H1 (cell line): ENCODE measurements at regions not wholly inside any gene's neighbourhood (a gene's known extent, or its start where the extent isn't known, plus 50 kb on each side); places are given as distances from the start of the nearest gene placed in this dataset.

Source experiments
- CTCF ChIA-PET: fragments of 300-600 bp; sonication (Branson Sonifier 250); formaldehyde crosslinking; loops from one replicate; lab custom pipeline; 2021; ENCODE audit not compliant: partially characterized antibody; lab: Charles Lee
- POLR2A ChIA-PET: fragments of 300-600 bp; sonication (Branson Sonifier 250); formaldehyde crosslinking; loops from one replicate; lab custom pipeline; 2021; ENCODE audit warnings: inconsistent platforms; ENCODE audit not compliant: partially characterized antibody; lab: Charles Lee
- DNase-seq, 2 experiments: peaks; one replicate each; pipeline versions ENCODE4 v3.0.0 to v3.0.0-alpha.2; 2010 to 2022; ENCODE audit warnings: low spot score in 2 of 2, low read depth in 1 of 2, mixed read lengths in 1 of 2
- FAIRE-seq: peaks from 2 replicates; lab custom pipeline; 2011; peaks lifted over from hg19 to GRCh38; lab: Jason Lieb, UNC
- H2AFZ ChIP-seq: 2 replicates; pipeline ENCODE4 v1.8.1; 2012; ENCODE audit warnings: low read length, inconsistent platforms
- H2AK5ac ChIP-seq: 2 replicates; pipeline ENCODE4 v1.6.1; 2013; ENCODE audit warnings: low read depth, low read length
- H2BK120ac ChIP-seq: replicated peaks from 2 replicates; pipeline ENCODE3; 2013; ENCODE audit warnings: low read depth, low read length, inconsistent platforms
- H2BK12ac ChIP-seq: 2 replicates; pipeline ENCODE4 v1.6.1; 2013; ENCODE audit warnings: low read depth, low read length
- H2BK15ac ChIP-seq: 2 replicates; pipeline ENCODE4 v1.6.1; 2013; ENCODE audit warnings: low read length
- H2BK20ac ChIP-seq: 2 replicates; pipeline ENCODE4 v1.6.1; 2013; ENCODE audit warnings: low read length
- H2BK5ac ChIP-seq: 2 replicates; pipeline ENCODE4 v1.6.1; 2013; ENCODE audit warnings: low read depth, low read length
- H3K14ac ChIP-seq: 2 replicates; pipeline ENCODE4 v1.6.1; 2013; ENCODE audit warnings: inconsistent platforms; ENCODE audit not compliant: insufficient read length
- H3K18ac ChIP-seq: 2 replicates; pipeline ENCODE4 v1.6.1; 2013; ENCODE audit warnings: low read length; ENCODE audit errors: extremely low read depth
- H3K23ac ChIP-seq: 2 replicates; pipeline ENCODE4 v1.6.1; 2013; ENCODE audit warnings: inconsistent platforms; ENCODE audit not compliant: insufficient read length
- H3K23me2 ChIP-seq: 2 replicates; pipeline ENCODE4 v1.6.1; 2013; ENCODE audit warnings: low read depth, low read length
- H3K27ac ChIP-seq: 2 replicates; pipeline ENCODE4 v1.6.1; 2011; ENCODE audit warnings: low read depth, low read length, inconsistent platforms
- H3K27me3 ChIP-seq, 4 experiments: replicated peaks in 1 of 4; 1 replicate in 1 of 4; 2 replicates in 3 of 4; pipeline versions ENCODE4 v1.6.1 to v1.8.1; 2011 to 2013; ENCODE audit warnings: low read length in 3 of 4, mild to moderate bottlenecking in 3 of 4, inconsistent platforms in 2 of 4, mixed read lengths in 2 of 4, moderate library complexity in 1 of 4; ENCODE audit not compliant: control insufficient read depth in 3 of 4, insufficient read depth in 3 of 4; ENCODE audit errors: extremely low read depth in 1 of 4
- H3K36me3 ChIP-seq, 4 experiments: 2 replicates each; pipeline versions ENCODE4 v1.6.1 to v1.8.1; 2011 to 2013; ENCODE audit warnings: mild to moderate bottlenecking in 4 of 4, low read length in 3 of 4, moderate library complexity in 2 of 4, control low read depth in 1 of 4, inconsistent platforms in 1 of 4; ENCODE audit not compliant: insufficient read depth in 4 of 4, control insufficient read depth in 2 of 4
- H3K4ac ChIP-seq: replicated peaks from 2 replicates; pipeline ENCODE3; 2013; ENCODE audit warnings: low read length, low read depth, mixed read lengths, inconsistent platforms; ENCODE audit not compliant: insufficient read length
- H3K4me1 ChIP-seq, 4 experiments: replicated peaks in 1 of 4; 1 replicate in 1 of 4; 2 replicates in 3 of 4; pipeline versions ENCODE4 v1.6.1 to v1.8.1; 2011 to 2013; ENCODE audit warnings: low read length in 3 of 4, inconsistent platforms in 2 of 4, mixed read lengths in 1 of 4; ENCODE audit not compliant: insufficient read depth in 4 of 4, control insufficient read depth in 3 of 4
- H3K4me2 ChIP-seq, 2 experiments: 2 replicates each; pipeline versions ENCODE4 v1.6.1 to v1.8.1; 2011 to 2013; ENCODE audit warnings: low read depth in 2 of 2, low read length in 2 of 2, control low read depth in 1 of 2, inconsistent platforms in 1 of 2, mild to moderate bottlenecking in 1 of 2; ENCODE audit not compliant: insufficient read depth in 1 of 2
- H3K4me3 ChIP-seq, 4 experiments: fragments of 200-600, 300-600 bp in 1 of 4; sonication (generic), shearing (Covaris generic), sonication (Bioruptor Twin) in 1 of 4; 2 replicates each; pipeline versions ENCODE4 v1.5.1 to v1.8.1; 2011 to 2016; ENCODE audit warnings: low read length in 4 of 4, low read depth in 3 of 4, control low read depth in 2 of 4, inconsistent platforms in 2 of 4, mild to moderate bottlenecking in 2 of 4, mixed read lengths in 1 of 4, moderate library complexity in 1 of 4; ENCODE audit not compliant: insufficient read depth in 2 of 4; ENCODE audit errors: extremely low read depth in 1 of 4
- H3K56ac ChIP-seq: replicated peaks from 2 replicates; pipeline ENCODE3; 2013; ENCODE audit warnings: low read depth, mild to moderate bottlenecking, mixed read lengths, low read length, inconsistent platforms; ENCODE audit not compliant: insufficient read length
- H3K79me1 ChIP-seq: 2 replicates; pipeline ENCODE4 v1.6.1; 2013; ENCODE audit warnings: low read depth, low read length, control low read depth
- H3K79me2 ChIP-seq, 2 experiments: 2 replicates each; pipeline versions ENCODE4 v1.6.1 to v1.8.1; 2012 to 2013; ENCODE audit warnings: low read length in 2 of 2, mild to moderate bottlenecking in 2 of 2, inconsistent platforms in 1 of 2; ENCODE audit not compliant: insufficient read depth in 2 of 2, control insufficient read depth in 1 of 2
- H3K9ac ChIP-seq, 4 experiments: replicated peaks in 1 of 4; 1 replicate in 1 of 4; 2 replicates in 3 of 4; pipeline versions ENCODE4 v1.6.1 to v1.8.1; 2011 to 2013; ENCODE audit warnings: low read depth in 3 of 4, low read length in 3 of 4, control low read depth in 2 of 4, mild to moderate bottlenecking in 2 of 4, moderate library complexity in 2 of 4, inconsistent platforms in 1 of 4; ENCODE audit errors: extremely low read depth in 1 of 4
- H3K9me3 ChIP-seq, 2 experiments: 2 replicates each; pipeline versions ENCODE4 v1.6.1 to v1.8.1; 2012 to 2013; ENCODE audit warnings: mild to moderate bottlenecking in 2 of 2, moderate library complexity in 2 of 2, control low read depth in 1 of 2, inconsistent platforms in 1 of 2, low read depth in 1 of 2, low read length in 1 of 2, mixed read lengths in 1 of 2; ENCODE audit not compliant: insufficient read depth in 2 of 2
- H4K20me1 ChIP-seq, 2 experiments: replicated peaks in 1 of 2; 2 replicates each; pipeline versions ENCODE3 to v1.8.1; 2011 to 2013; ENCODE audit warnings: inconsistent platforms in 2 of 2, low read length in 2 of 2, mild to moderate bottlenecking in 1 of 2; ENCODE audit not compliant: insufficient read depth in 2 of 2, control insufficient read depth in 1 of 2
- H4K5ac ChIP-seq: 2 replicates; pipeline ENCODE4 v1.6.1; 2013; ENCODE audit warnings: low read length, low read depth, mixed read lengths, inconsistent platforms; ENCODE audit not compliant: insufficient read length
- H4K8ac ChIP-seq: 2 replicates; pipeline ENCODE4 v1.8.0; 2013; ENCODE audit warnings: mild to moderate bottlenecking, moderate library complexity, low read length, inconsistent platforms; ENCODE audit not compliant: insufficient read depth; ENCODE audit errors: extremely low read depth
- H4K91ac ChIP-seq: replicated peaks from 2 replicates; pipeline ENCODE3; 2013; ENCODE audit warnings: low read length, mixed read lengths, inconsistent platforms; ENCODE audit not compliant: insufficient read length
- BRCA1 ChIP-seq: IDR thresholded peaks from 2 replicates; pipeline ENCODE4 v1.6.1; 2012; ENCODE audit warnings: low read depth, low read length, improper control_type of control experiment
- KDM4A ChIP-seq: IDR thresholded peaks from one replicate; pipeline ENCODE4 v1.7.1; 2012; ENCODE audit warnings: low read depth, mild to moderate bottlenecking, moderate library complexity, low read length, inconsistent platforms; ENCODE audit not compliant: severe bottlenecking
- KDM5A ChIP-seq: fragments of 200-600 bp; IDR thresholded peaks from 2 replicates; pipeline ENCODE4 v1.7.1; 2012; ENCODE audit warnings: mild to moderate bottlenecking, low read length, inconsistent platforms, mixed read lengths
- NANOG ChIP-seq: IDR thresholded peaks from 2 replicates; pipeline ENCODE4 v1.6.1; 2011; ENCODE audit warnings: low read length, low read depth, mild to moderate bottlenecking, inconsistent platforms; ENCODE audit not compliant: insufficient read depth, poor library complexity, severe bottlenecking
- POLR2AphosphoS5 ChIP-seq: IDR thresholded peaks from 2 replicates; pipeline ENCODE4 v1.6.1; 2011; ENCODE audit warnings: low read depth, low read length
- SIN3A ChIP-seq, 2 experiments: IDR thresholded peaks in 1 of 2; conservative IDR thresholded peaks in 1 of 2; 2 replicates each; pipeline ENCODE4 v1.6.1; 2011 to 2012; ENCODE audit warnings: low read length in 2 of 2, improper control_type of control experiment in 1 of 2, low read depth in 1 of 2, mild to moderate bottlenecking in 1 of 2
- SP4 ChIP-seq: IDR thresholded peaks from 2 replicates; pipeline ENCODE4 v1.6.1; 2012; ENCODE audit warnings: low read length, inconsistent platforms
- WGBS, 2 experiments: shearing (Covaris generic) in 1 of 2; methylation state at CpG; one replicate each; pipeline versions ENCODE4 v1.1.6 to v1.1.7; 2013 to 2015; ENCODE audit warnings: low lambda C conversion rate in 2 of 2, mixed read lengths in 2 of 2, inconsistent platforms in 1 of 2, low coverage in 1 of 2, missing lambda C conversion rate in 1 of 2; ENCODE audit not compliant: insufficient replicate concordance in 2 of 2, insufficient coverage in 1 of 2, insufficient read length in 1 of 2; ENCODE audit errors: extremely low coverage in 1 of 2, missing lambda C conversion rate in 1 of 2; 5-methylcytosine and 5-hydroxymethylcytosine counted together

- Histone ChIP-seq H3K9me3 (no peaks in the 10 kb centered on the region), H4K5ac (no peak overlapping the region), H2BK12ac (no peak overlapping the region), H3K79me1 (no peaks in the 10 kb centered on the region), H4K20me1 (no peaks in the 10 kb centered on the region), H2BK20ac (no peak overlapping the region), H3K23ac (no peak overlapping the region), H3K4me3 (no peak overlapping the region), H3K56ac (no peak overlapping the region), H3K4ac (no peak overlapping the region), H3K79me2 (no peaks in the 10 kb centered on the region), H3K27me3 (no peaks in the 10 kb centered on the region), H4K91ac (no peak overlapping the region), H2AFZ (no peak overlapping the region), H3K4me2 (no peak overlapping the region), H3K18ac (no peak overlapping the region), H3K9ac (no peak overlapping the region), H4K8ac (no peak overlapping the region), H2BK5ac (no peak overlapping the region), H3K14ac (no peak overlapping the region), H3K27ac (no peak overlapping the region), H3K23me2 (no peaks in the 10 kb centered on the region; the same call in 1 of the 2 replicates), H2BK15ac (no peak overlapping the region), H3K36me3 (no peaks in the 10 kb centered on the region), H3K4me1 (peaks cover 0 to 3% (median 0%) of the 10 kb centered on the region in 4 experiments; a peak in 1 of 7 replicates), H2AK5ac (no peak overlapping the region), H2BK120ac (no peak overlapping the region)
- WGBS, 2 experiments, result 86% methylated on average over 4 of the region's 4 CpGs; no CpG with 5 or more reads in 1 of the 2 experiments
- no peak for FAIRE-seq
- no peak for TF ChIP-seq SP4
- TF ChIP-seq NANOG, result no peak
- TF ChIP-seq KDM4A, result no peak
- TF ChIP-seq KDM5A, result no peak
- no peak for TF ChIP-seq BRCA1
- no peak for TF ChIP-seq SIN3A (conservative IDR thresholded peaks at IDR 0.05 in 1 of 2, IDR thresholded peaks at IDR 0.05 in 1 of 2; ENCODE audit: low read depth in 1 of 2, low read length in 2 of 2)
- TF ChIP-seq POLR2AphosphoS5, result no peak
- no peak for DNase-seq
- ChIA-PET POLR2A (interaction anchor here (1.0 to 1.3 kb wide), 2 partner anchors 10 to 13 kb away, joined by 3 read pairs; no protein-coding TSS in a partner anchor), CTCF (interaction anchor here (0.8 to 1.5 kb wide), 6 partner anchors 10 to 44 kb away, joined by 3 to 8 read pairs (median 6); no protein-coding TSS in a partner anchor)
Measured at GRCh38 chr1:94679332-94680038, 137.9 kb upstream of the F3 start.
